ENCODE measurements at regions not wholly inside any gene's neighbourhood (a gene's known extent, or its start where the extent isn't known, plus 50 kb on each side); places are given as distances from the start of the nearest gene placed in this dataset.

DNA sequence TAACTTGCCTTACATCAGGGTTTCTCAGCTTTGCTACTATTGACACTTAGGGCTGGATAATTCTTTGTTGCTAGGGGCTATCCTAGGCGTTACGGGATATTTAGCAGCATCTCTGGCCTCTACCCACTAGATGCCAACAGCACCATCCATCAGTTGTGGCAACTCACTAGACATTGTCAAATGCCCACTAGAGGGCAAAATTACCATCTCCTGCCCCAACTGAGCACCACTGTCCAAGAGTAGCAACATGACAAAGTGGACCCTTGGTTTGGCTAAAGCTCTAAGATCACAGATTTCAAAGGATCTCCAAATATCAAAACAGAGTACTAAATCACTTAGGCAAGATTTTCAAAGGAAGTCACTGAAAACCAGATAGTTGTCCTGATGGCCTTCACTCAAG is 251.7 kb upstream of the TBX3 start:
- TF ChIP-seq, protein P1, sequence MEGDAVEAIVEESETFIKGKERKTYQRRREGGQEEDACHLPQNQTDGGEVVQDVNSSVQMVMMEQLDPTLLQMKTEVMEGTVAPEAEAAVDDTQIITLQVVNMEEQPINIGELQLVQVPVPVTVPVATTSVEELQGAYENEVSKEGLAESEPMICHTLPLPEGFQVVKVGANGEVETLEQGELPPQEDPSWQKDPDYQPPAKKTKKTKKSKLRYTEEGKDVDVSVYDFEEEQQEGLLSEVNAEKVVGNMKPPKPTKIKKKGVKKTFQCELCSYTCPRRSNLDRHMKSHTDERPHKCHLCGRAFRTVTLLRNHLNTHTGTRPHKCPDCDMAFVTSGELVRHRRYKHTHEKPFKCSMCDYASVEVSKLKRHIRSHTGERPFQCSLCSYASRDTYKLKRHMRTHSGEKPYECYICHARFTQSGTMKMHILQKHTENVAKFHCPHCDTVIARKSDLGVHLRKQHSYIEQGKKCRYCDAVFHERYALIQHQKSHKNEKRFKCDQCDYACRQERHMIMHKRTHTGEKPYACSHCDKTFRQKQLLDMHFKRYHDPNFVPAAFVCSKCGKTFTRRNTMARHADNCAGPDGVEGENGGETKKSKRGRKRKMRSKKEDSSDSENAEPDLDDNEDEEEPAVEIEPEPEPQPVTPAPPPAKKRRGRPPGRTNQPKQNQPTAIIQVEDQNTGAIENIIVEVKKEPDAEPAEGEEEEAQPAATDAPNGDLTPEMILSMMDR (IDR thresholded peaks at IDR 0.05) = peak in 4 of 7 experiments; percentile 9 to 33 (median 20)
- TF ChIP-seq POLR2A (IDR thresholded peaks at IDR 0.05) = no peak
